Left colon (tissue), 2 donors: ENCODE measurements at regions not wholly inside any gene's neighbourhood (a gene's known extent, or its start where the extent isn't known, plus 50 kb on each side); places are given as distances from the start of the nearest gene placed in this dataset.

Source experiments
- ATAC-seq: fragments of 200-7000 bp; cut with Tn5 transposase; one replicate; pipeline ENCODE4 v1.9.1; 2020; ENCODE audit warnings: mild to moderate bottlenecking, moderate library complexity
- DNase-seq, 2 donors: peaks; one replicate each; pipeline ENCODE4 v3.0.0-alpha.2; 2020
- intact Hi-C, 2 donors: fragments of 100-400 bp; cut with DNase I in 1 of 2; cut with micrococcal nuclease in 1 of 2; formaldehyde crosslinking; loops; one replicate each; pipeline versions ENCODE4 v1.11.2 to v1.14.0; 2022; cut with DNase I, micrococcal nuclease
- donor health status: DM: no; HTN: no; CAD: no.
- donor health status: DM: yes; HTN: yes; CAD: no.

GRCh38 chr4:4619821-4620220, 78.0 kb upstream of the STX18 start:
- DNase-seq: no peak
- ATAC-seq: no peak
- intact Hi-C loops: no loop called here

- intact Hi-C loops: no loop called here
- no peak for ATAC-seq
- DNase-seq: no peak
These were observed 77.0 kb upstream of the STX18 start for GRCh38 chr4:4618847-4619246.

GRCh38 chr4:4614925-4615678, 73.3 kb upstream of the STX18 start:
- ATAC-seq (no peak), DNase-seq (no peak)
- intact Hi-C loops: no loop called here

- intact Hi-C loops: no loop called here
- no peak for ATAC-seq
- DNase-seq: no peak
These were observed 71.9 kb upstream of the STX18 start for GRCh38 chr4:4613641-4614286.

GRCh38 chr4:4613126-4613465, 71.2 kb upstream of the STX18 start:
- no peak for ATAC-seq
- intact Hi-C loops: no loop called here
- DNase-seq: no peak

GRCh38 chr4:4610672-4611071, 68.8 kb upstream of the STX18 start:
- intact Hi-C loops: no loop called here
- ATAC-seq: no peak
- DNase-seq: no peak

- DNase-seq (no peak), ATAC-seq (peak; percentile 31)
- intact Hi-C loops: no loop called here
These were observed 67.9 kb upstream of the STX18 start for GRCh38 chr4:4609622-4610334.

- intact Hi-C loops: no loop called here
- DNase-seq (no peak), ATAC-seq (no peak)
These were observed 66.3 kb upstream of the STX18 start for GRCh38 chr4:4608214-4608537.

GRCh38 chr4:4607336-4608213, 65.7 kb upstream of the STX18 start:
- intact Hi-C loops: no loop called here
- ATAC-seq (no peak), DNase-seq (no peak)

GRCh38 chr4:4606321-4606720, 64.5 kb upstream of the STX18 start:
- ATAC-seq (no peak), DNase-seq (no peak)

GRCh38 chr4:4605849-4606248, 64.0 kb upstream of the STX18 start:
- peak; percentile 94 for ATAC-seq
- DNase-seq: no peak
- intact Hi-C loops: no loop called here

More at GRCh38 chr4:4606321-4606720, 64.5 kb upstream of the STX18 start:
- intact Hi-C loops: no loop called here

- ATAC-seq (no peak), DNase-seq (no peak)
- intact Hi-C loops: no loop called here
These were observed 61.7 kb upstream of the STX18 start for GRCh38 chr4:4603592-4603991.

GRCh38 chr4:4603067-4603466, 61.2 kb upstream of the STX18 start:
- no peak for ATAC-seq
- intact Hi-C loops: no loop called here
- DNase-seq: no peak

- intact Hi-C loops: no loop called here
- ATAC-seq: no peak
These were observed 60.6 kb upstream of the STX18 start for GRCh38 chr4:4602468-4602867.

GRCh38 chr4:4601803-4602369, 60.0 kb upstream of the STX18 start:
- DNase-seq (no peak), ATAC-seq (no peak)
- intact Hi-C loops: no loop called here

More at GRCh38 chr4:4602468-4602867, 60.6 kb upstream of the STX18 start:
- DNase-seq: no peak

- no peak for ATAC-seq
- intact Hi-C loops: no loop called here
- DNase-seq: no peak
These were observed 57.8 kb upstream of the STX18 start for GRCh38 chr4:4599481-4600275.

GRCh38 chr4:4598851-4599411, 57.1 kb upstream of the STX18 start:
- DNase-seq: no peak
- no peak for ATAC-seq
- intact Hi-C loops: no loop called here

- DNase-seq (no peak), ATAC-seq (no peak)
- intact Hi-C loops: no loop called here
These were observed 54.9 kb upstream of the STX18 start for GRCh38 chr4:4596720-4597119.
